Astrocyte of the cerebellum (primary cell): ENCODE measurements at regions not wholly inside any gene's neighbourhood (a gene's known extent, or its start where the extent isn't known, plus 50 kb on each side); places are given as distances from the start of the nearest gene placed in this dataset.

Experiments
- DNase-seq: peaks from one replicate; pipeline ENCODE4 v3.0.0-alpha.2; 2011; ENCODE audit warnings: low read depth
- H3K4me3 ChIP-seq: 2 replicates; pipeline ENCODE4 v1.5.1; 2011; ENCODE audit warnings: mild to moderate bottlenecking, low read depth, low read length, moderate library complexity
- in situ Hi-C: cut with HindIII; loops from 2 replicates; pipeline ENCODE4 v1.10.0; 2017; ENCODE audit warnings: low sequenced_read_pairs
- TF ChIP-seq, protein P1 (sequence below): IDR thresholded peaks from 2 replicates; pipeline ENCODE4 v1.5.1; 2012; ENCODE audit warnings: low read length, low read depth, moderate library complexity, mild to moderate bottlenecking; ENCODE audit errors: missing control alignments

DNA sequence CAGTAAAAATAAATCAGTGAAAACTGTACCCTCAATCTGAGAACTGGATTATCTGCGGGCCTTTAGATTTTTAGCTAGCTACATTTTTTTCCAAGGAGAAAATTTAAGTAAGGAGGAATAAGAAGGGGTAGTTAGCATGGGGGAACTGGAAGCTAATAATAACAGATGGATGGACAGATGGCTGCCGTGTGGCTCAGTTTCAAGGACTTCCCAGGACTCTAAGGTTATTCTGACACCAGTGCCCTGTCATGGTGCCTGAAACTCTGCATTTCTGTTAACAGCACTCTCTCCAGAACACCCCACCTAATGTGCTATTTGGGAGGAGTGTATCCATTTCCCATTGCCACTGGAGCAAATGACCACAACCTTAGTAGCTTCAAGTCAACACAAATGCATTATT is 75.7 kb upstream of the PDE1C start:
- in situ Hi-C loops = no loop called here
- TF ChIP-seq, protein P1, sequence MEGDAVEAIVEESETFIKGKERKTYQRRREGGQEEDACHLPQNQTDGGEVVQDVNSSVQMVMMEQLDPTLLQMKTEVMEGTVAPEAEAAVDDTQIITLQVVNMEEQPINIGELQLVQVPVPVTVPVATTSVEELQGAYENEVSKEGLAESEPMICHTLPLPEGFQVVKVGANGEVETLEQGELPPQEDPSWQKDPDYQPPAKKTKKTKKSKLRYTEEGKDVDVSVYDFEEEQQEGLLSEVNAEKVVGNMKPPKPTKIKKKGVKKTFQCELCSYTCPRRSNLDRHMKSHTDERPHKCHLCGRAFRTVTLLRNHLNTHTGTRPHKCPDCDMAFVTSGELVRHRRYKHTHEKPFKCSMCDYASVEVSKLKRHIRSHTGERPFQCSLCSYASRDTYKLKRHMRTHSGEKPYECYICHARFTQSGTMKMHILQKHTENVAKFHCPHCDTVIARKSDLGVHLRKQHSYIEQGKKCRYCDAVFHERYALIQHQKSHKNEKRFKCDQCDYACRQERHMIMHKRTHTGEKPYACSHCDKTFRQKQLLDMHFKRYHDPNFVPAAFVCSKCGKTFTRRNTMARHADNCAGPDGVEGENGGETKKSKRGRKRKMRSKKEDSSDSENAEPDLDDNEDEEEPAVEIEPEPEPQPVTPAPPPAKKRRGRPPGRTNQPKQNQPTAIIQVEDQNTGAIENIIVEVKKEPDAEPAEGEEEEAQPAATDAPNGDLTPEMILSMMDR = no peak
- DNase-seq = no peak
- H3K4me3 ChIP-seq = no peak overlapping the region

DNA sequence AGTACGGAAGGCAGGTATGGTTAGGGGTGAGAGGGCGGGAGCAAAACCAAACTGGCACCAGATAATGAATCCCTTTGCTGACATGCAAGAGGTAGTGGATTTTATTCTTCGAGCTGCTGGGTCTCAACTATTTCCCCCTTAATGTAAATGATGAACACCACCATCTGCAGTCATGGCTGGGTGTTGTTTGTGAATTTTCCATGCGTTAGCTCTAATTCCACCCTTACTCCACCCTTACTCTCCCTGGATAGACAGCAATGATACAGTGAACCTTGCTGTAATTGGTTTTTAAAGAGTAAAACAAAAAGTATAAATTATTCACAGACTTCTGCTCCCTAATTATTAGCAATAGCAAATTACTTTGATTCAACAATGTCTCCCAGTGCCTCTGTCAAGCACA is 74.5 kb upstream of the PDE1C start:
- in situ Hi-C loops = no loop called here
- H3K4me3 ChIP-seq = no peak overlapping the region
- TF ChIP-seq, protein P1 = no peak
- no peak for DNase-seq

DNA sequence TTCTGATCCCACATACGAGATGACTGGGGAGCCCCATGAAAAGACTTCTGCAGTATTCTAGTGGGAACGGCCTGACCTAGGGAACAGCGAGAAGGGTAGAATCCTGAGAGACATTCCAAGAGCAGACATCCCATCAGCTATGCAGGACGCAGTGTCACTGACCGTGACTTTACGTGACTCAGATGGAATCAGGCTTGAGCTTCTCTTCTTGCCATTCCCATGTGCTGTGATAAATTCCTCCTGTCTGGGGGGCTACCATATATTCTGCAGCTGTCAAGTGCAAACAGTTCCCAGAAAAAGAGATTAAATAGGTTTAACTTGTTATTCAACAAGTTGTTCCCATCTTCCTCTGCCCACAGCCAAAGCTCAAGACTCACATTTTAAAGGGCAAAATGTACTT is 73.1 kb upstream of the PDE1C start:
- no peak for DNase-seq
- TF ChIP-seq, protein P1 = no peak
- no peak overlapping the region for H3K4me3 ChIP-seq
- in situ Hi-C loops = no loop called here

DNA sequence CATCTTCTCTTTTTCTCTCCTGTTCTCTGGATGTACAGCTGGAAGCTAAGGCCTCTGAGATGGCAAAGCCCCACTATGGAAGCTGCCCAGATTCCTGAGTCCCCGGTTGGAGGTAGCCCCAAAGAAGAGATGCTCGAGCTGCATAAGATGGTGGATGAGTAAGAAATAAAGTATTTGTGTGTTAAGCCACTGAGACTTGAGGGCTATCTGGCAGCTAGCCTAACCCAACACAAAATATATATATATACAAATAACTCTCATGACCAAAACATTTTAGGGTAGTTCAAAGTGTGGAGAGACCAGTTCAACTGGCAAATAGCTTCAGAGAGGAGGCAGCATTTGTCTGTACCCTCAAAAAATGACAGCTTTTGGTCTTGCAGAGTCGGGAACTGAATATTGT is 72.4 kb upstream of the PDE1C start:
- peak; percentile 68 for DNase-seq
- in situ Hi-C loops = no loop called here

DNA sequence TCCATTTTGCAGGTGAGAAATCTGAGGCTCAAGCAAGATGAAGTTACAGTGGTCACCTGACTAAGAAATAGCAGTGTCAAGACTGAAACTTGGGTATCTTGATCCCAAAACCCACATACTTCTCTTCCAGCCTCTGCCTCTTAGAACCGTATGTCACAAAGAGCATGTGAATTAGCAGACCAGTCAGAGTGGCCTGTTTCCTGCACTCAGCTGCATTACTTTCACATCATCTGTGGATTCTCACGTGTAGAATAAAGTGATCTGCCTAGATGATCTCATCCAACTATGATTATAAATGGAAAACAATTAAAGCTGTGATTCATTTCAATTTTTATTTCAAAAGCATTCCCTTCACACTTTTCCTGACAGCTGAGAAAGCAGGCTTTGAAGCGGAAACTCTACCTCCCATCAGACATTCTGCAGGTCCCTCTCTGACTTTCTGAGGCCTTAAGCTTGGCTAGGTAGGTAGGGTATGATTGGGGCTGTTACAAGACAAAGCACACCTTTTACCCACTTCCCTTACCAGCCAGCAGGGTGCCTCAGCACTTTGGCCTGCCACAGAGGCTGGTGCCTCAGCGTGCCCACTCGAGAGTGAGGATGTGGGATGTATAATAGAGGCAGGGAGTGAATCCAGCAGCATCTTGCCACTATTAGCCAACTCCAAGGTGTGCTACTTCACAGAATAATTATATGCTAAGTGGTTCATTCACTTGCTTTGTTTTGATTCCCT is 70.2 kb upstream of the PDE1C start:
- no peak for DNase-seq
- no peak overlapping the region for H3K4me3 ChIP-seq
- TF ChIP-seq, protein P1 = no peak
- in situ Hi-C loops = no loop called here

More for the DNA sequence above, 72.4 kb upstream of the PDE1C start:
- TF ChIP-seq, protein P1 = no peak
- H3K4me3 ChIP-seq = no peak overlapping the region

DNA sequence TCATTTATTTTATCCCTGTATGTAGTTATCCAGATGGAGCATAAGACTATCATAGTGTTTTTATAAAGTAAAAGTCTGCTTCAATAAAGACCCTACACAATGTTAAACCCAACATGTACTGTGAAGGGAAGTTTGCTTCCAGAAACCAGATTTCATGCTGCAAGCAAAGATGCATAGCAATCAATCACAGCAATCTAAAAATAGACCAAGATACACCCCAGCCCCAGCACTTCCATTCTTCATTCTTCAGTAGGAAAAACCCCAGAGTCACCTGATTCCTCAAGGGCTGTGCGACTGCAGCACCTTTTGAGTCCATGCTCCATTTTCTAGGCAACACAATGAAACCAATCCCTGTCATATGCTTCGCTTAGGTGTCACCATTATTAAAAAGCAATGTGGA is 66.9 kb upstream of the PDE1C start:
- DNase-seq = no peak
- TF ChIP-seq, protein P1 = no peak
- H3K4me3 ChIP-seq = no peak overlapping the region
- in situ Hi-C loops = no loop called here
